ENCODE measurements at regions not wholly inside any gene's neighbourhood (a gene's known extent, or its start where the extent isn't known, plus 50 kb on each side); places are given as distances from the start of the nearest gene placed in this dataset.

GRCh38 chr1:213821175-213821942 lies 166.4 kb upstream of the PROX1 start:
- in situ Hi-C loops (cut with HindIII; ENCODE audit: low sequenced_read_pairs) = no loop called here

GRCh38 chr1:213821943-213822334 lies 165.8 kb upstream of the PROX1 start:
- in situ Hi-C loops (cut with HindIII; ENCODE audit: low sequenced_read_pairs) = no loop called here

GRCh38 chr1:213826891-213827290 lies 160.9 kb upstream of the PROX1 start:
- in situ Hi-C loops (cut with HindIII; ENCODE audit: low sequenced_read_pairs) = no loop called here

GRCh38 chr1:213828867-213829266 lies 158.9 kb upstream of the PROX1 start:
- in situ Hi-C loops (cut with HindIII; ENCODE audit: low sequenced_read_pairs) = no loop called here

- in situ Hi-C loops (cut with HindIII; ENCODE audit: low sequenced_read_pairs) = no loop called here
Measured at GRCh38 chr1:213829780-213830179, 158.0 kb upstream of the PROX1 start.

- in situ Hi-C loops (cut with HindIII; ENCODE audit: low sequenced_read_pairs) = no loop called here
Measured at GRCh38 chr1:213830371-213830770, 157.4 kb upstream of the PROX1 start.

- in situ Hi-C loops (cut with HindIII; ENCODE audit: low sequenced_read_pairs) = no loop called here
Measured at GRCh38 chr1:213840575-213840974, 147.2 kb upstream of the PROX1 start.

- in situ Hi-C loops (cut with HindIII; ENCODE audit: low sequenced_read_pairs) = no loop called here
Measured at GRCh38 chr1:213844632-213845031, 143.1 kb upstream of the PROX1 start.

GRCh38 chr1:213852107-213852506 lies 135.7 kb upstream of the PROX1 start:
- in situ Hi-C loops (cut with HindIII; ENCODE audit: low sequenced_read_pairs) = no loop called here

GRCh38 chr1:213858581-213858980 lies 129.2 kb upstream of the PROX1 start:
- in situ Hi-C loops (cut with HindIII; ENCODE audit: low sequenced_read_pairs) = no loop called here

- in situ Hi-C loops (cut with HindIII; ENCODE audit: low sequenced_read_pairs) = no loop called here
Measured at GRCh38 chr1:213861841-213862240, 125.9 kb upstream of the PROX1 start.

- in situ Hi-C loops (cut with HindIII; ENCODE audit: low sequenced_read_pairs) = no loop called here
Measured at GRCh38 chr1:213864091-213864490, 123.7 kb upstream of the PROX1 start.

GRCh38 chr1:213868482-213868881 lies 119.3 kb upstream of the PROX1 start:
- in situ Hi-C loops (cut with HindIII; ENCODE audit: low sequenced_read_pairs) = no loop called here

GRCh38 chr1:213871179-213871578 lies 116.6 kb upstream of the PROX1 start:
- in situ Hi-C loops (cut with HindIII; ENCODE audit: low sequenced_read_pairs) = no loop called here

GRCh38 chr1:213874789-213875188 lies 113.0 kb upstream of the PROX1 start:
- in situ Hi-C loops (cut with HindIII; ENCODE audit: low sequenced_read_pairs) = no loop called here

- in situ Hi-C loops (cut with HindIII; ENCODE audit: low sequenced_read_pairs) = no loop called here
Measured at GRCh38 chr1:213876531-213876930, 111.2 kb upstream of the PROX1 start.

- in situ Hi-C loops (cut with HindIII; ENCODE audit: low sequenced_read_pairs) = no loop called here
Measured at GRCh38 chr1:213883618-213884017, 104.2 kb upstream of the PROX1 start.

- in situ Hi-C loops (cut with HindIII; ENCODE audit: low sequenced_read_pairs) = no loop called here
Measured at GRCh38 chr1:213884402-213884801, 103.4 kb upstream of the PROX1 start.

- in situ Hi-C loops (cut with HindIII; ENCODE audit: low sequenced_read_pairs) = no loop called here
Measured at GRCh38 chr1:213884942-213885341, 102.8 kb upstream of the PROX1 start.

GRCh38 chr1:213887842-213888241 lies 99.9 kb upstream of the PROX1 start:
- in situ Hi-C loops (cut with HindIII; ENCODE audit: low sequenced_read_pairs) = no loop called here

- in situ Hi-C loops (cut with HindIII; ENCODE audit: low sequenced_read_pairs) = no loop called here
Measured at GRCh38 chr1:213891989-213892902, 95.5 kb upstream of the PROX1 start.

GRCh38 chr1:213898684-213899083 lies 89.1 kb upstream of the PROX1 start:
- in situ Hi-C loops (cut with HindIII; ENCODE audit: low sequenced_read_pairs) = no loop called here

Data from endothelial cell of hepatic sinusoid (primary cell).